GM23338 (cell line): ENCODE measurements at regions not wholly inside any gene's neighbourhood (a gene's known extent, or its start where the extent isn't known, plus 50 kb on each side); places are given as distances from the start of the nearest gene placed in this dataset.

Experiments used
- ATAC-seq: fragments of 200-7000 bp; cut with Tn5 transposase; 3 replicates; pipeline ENCODE4 v1.9.1; 2020
- DNase-seq: peaks from one replicate; pipeline ENCODE4 v3.0.0-alpha.2; 2015; ENCODE audit warnings: low spot score
- H2AFZ ChIP-seq: fragments of 200-600 bp; sonication (generic); 2 replicates; pipeline ENCODE4 v1.8.0; 2016; ENCODE audit warnings: antibody characterized with exemption, mild to moderate bottlenecking, moderate library complexity
- H3F3A ChIP-seq: fragments of 200-600 bp; sonication (generic); replicated peaks from 2 replicates; pipeline ENCODE4 v1.8.0; 2017; ENCODE audit warnings: antibody characterized with exemption, mixed run types, low read depth
- H3K27ac ChIP-seq: fragments of 200-600 bp; sonication (generic); 2 replicates; pipeline ENCODE4 v1.6.1; 2016; ENCODE audit warnings: low read depth
- H3K27me3 ChIP-seq: fragments of 200-600 bp; sonication (generic); 2 replicates; pipeline ENCODE4 v1.8.0; 2016; ENCODE audit warnings: mild to moderate bottlenecking, mixed run types, moderate library complexity; ENCODE audit not compliant: insufficient read depth
- H3K36me3 ChIP-seq: fragments of 200-600 bp; sonication (generic); 2 replicates; pipeline ENCODE4 v1.8.0; 2016; ENCODE audit warnings: mild to moderate bottlenecking; ENCODE audit not compliant: insufficient read depth
- H3K4me1 ChIP-seq: fragments of 200-600 bp; sonication (generic); 2 replicates; pipeline ENCODE4 v1.8.0; 2016; ENCODE audit warnings: mild to moderate bottlenecking, moderate library complexity; ENCODE audit not compliant: insufficient read depth
- H3K4me2 ChIP-seq: fragments of 200-600 bp; sonication (generic); 2 replicates; pipeline ENCODE4 v1.7.1; 2017; ENCODE audit warnings: mixed run types
- H3K4me3 ChIP-seq: fragments of 200-600 bp; sonication (generic); 2 replicates; pipeline ENCODE4 v1.6.1; 2016; ENCODE audit warnings: mixed run types
- H3K79me2 ChIP-seq: fragments of 200-600 bp; sonication (generic); replicated peaks from 2 replicates; pipeline ENCODE4 v1.8.0; 2017; ENCODE audit warnings: mild to moderate bottlenecking; ENCODE audit not compliant: insufficient read depth
- H3K9me2 ChIP-seq: fragments of 200-600 bp; sonication (generic); 2 replicates; pipeline ENCODE4 v1.8.0; 2017; ENCODE audit not compliant: insufficient read depth
- H4K20me1 ChIP-seq: fragments of 200-600 bp; sonication (generic); replicated peaks from 2 replicates; pipeline ENCODE4 v1.8.0; 2017; ENCODE audit warnings: mild to moderate bottlenecking; ENCODE audit not compliant: insufficient read depth
- H3K27ac Mint-ChIP-seq: 2 replicates; pipeline ENCODE4 v1.8.0; 2020; ENCODE audit warnings: inconsistent platforms, mild to moderate bottlenecking, moderate library complexity, mixed read lengths
- H3K27me3 Mint-ChIP-seq: 3 replicates; pipeline ENCODE4 v1.8.0; 2022; ENCODE audit warnings: low read depth, mild to moderate bottlenecking, moderate library complexity, mixed read lengths, inconsistent platforms; ENCODE audit not compliant: insufficient read depth, poor library complexity
- H3K36me3 Mint-ChIP-seq: 3 replicates; pipeline ENCODE4 v1.8.0; 2021; ENCODE audit warnings: low read depth, mild to moderate bottlenecking, inconsistent platforms, moderate library complexity, mixed read lengths
- H3K4me1 Mint-ChIP-seq: 3 replicates; pipeline ENCODE4 v1.8.0; 2020; ENCODE audit warnings: mild to moderate bottlenecking, inconsistent platforms, mixed read lengths
- H3K4me3 Mint-ChIP-seq: 3 replicates; pipeline ENCODE4 v1.8.0; 2021; ENCODE audit warnings: moderate library complexity, mild to moderate bottlenecking, inconsistent platforms, mixed read lengths
- H3K9me3 Mint-ChIP-seq: 3 replicates; pipeline ENCODE4 v1.8.0; 2020; ENCODE audit warnings: moderate library complexity, mild to moderate bottlenecking, inconsistent platforms, mixed read lengths
- CREB1 ChIP-seq: fragments of 250-450 bp; sonication (Bioruptor Pico); IDR thresholded peaks from 2 replicates; pipeline ENCODE4 v1.5.0; 2020; ENCODE audit warnings: low read depth, mild to moderate bottlenecking, moderate library complexity
- CTCF ChIP-seq, 2 experiments: fragments of 200-600 bp in 1 of 2; sonication (generic) in 1 of 2; conservative IDR thresholded peaks; 2 replicates each; pipeline versions ENCODE4 v1.5.1 to v1.6.1; 2016 to 2017; ENCODE audit warnings: antibody characterized with exemption in 2 of 2, low read depth in 2 of 2, mild to moderate bottlenecking in 2 of 2, moderate library complexity in 1 of 2
- ETS1 ChIP-seq: IDR thresholded peaks from 2 replicates; pipeline ENCODE4 v1.6.1; 2016; ENCODE audit warnings: antibody characterized with exemption
- EZH2 ChIP-seq: fragments of 200-600 bp; sonication (generic); IDR thresholded peaks from one replicate; pipeline ENCODE4 v1.8.0; 2017; ENCODE audit warnings: antibody characterized with exemption, mild to moderate bottlenecking, low read depth; ENCODE audit not compliant: unreplicated experiment
- EZH2phosphoT487 ChIP-seq: fragments of 200-600 bp; sonication (generic); IDR thresholded peaks from one replicate; pipeline ENCODE4 v1.8.1; 2018; ENCODE audit warnings: antibody characterized with exemption; ENCODE audit not compliant: unreplicated experiment
- JUNB ChIP-seq: IDR thresholded peaks from one replicate; pipeline ENCODE4 v1.6.1; 2016; ENCODE audit warnings: antibody characterized with exemption; ENCODE audit not compliant: unreplicated experiment
- NANOG ChIP-seq: IDR thresholded peaks from 2 replicates; pipeline ENCODE4 v1.6.1; 2016; ENCODE audit warnings: antibody characterized with exemption, borderline replicate concordance
- REST ChIP-seq: IDR thresholded peaks from one replicate; pipeline ENCODE4 v1.6.1; 2018; ENCODE audit warnings: antibody characterized with exemption; ENCODE audit not compliant: unreplicated experiment
- ZNF114 ChIP-seq: fragments of 250-450 bp; sonication (Bioruptor Pico); IDR thresholded peaks from 2 replicates; pipeline ENCODE4 v1.5.0; 2020; ENCODE audit warnings: mild to moderate bottlenecking, moderate library complexity

GRCh38 chr2:128420131-128420530 is 101.5 kb upstream of the HS6ST1 start (continued):
- TF ChIP-seq REST (no peak), CREB1 (CRISPR knock-in tag) (no peak)

- no peak overlapping the region for H3K4me3 Mint-ChIP-seq
- no peak overlapping the region for H3K4me2 ChIP-seq
- no peak overlapping the region for H3K27ac Mint-ChIP-seq
- ATAC-seq (no peak), DNase-seq (no peak)
- peaks cover 7% of the 10 kb centered on the region for H3K4me1 Mint-ChIP-seq
- H3K79me2 ChIP-seq, result no peaks in the 10 kb centered on the region
- no peak overlapping the region for H2AFZ ChIP-seq
- H3K36me3 ChIP-seq, result no peaks in the 10 kb centered on the region
- peaks cover 15% of the 10 kb centered on the region for H3K36me3 Mint-ChIP-seq
- H3K4me1 ChIP-seq, result peaks cover 6% of the 10 kb centered on the region; the same call in 1 of the 2 replicates
- peaks cover 29% of the 10 kb centered on the region for H3K9me3 Mint-ChIP-seq
- no peak overlapping the region for H3K4me3 ChIP-seq
- H3K9me2 ChIP-seq, result no peaks in the 10 kb centered on the region
- no peak overlapping the region for H3K27ac ChIP-seq
- H3K27me3 Mint-ChIP-seq, result peaks cover 12% of the 10 kb centered on the region
- no peaks in the 10 kb centered on the region for H3F3A ChIP-seq
- no peaks in the 10 kb centered on the region for H4K20me1 ChIP-seq
- H3K27me3 ChIP-seq, result no peaks in the 10 kb centered on the region
- TF ChIP-seq CTCF (conservative IDR thresholded peaks at IDR 0.05; ENCODE audit: low read depth in 2 of 2) (no peak), EZH2phosphoT487 (no peak), REST (no peak), JUNB (no peak), NANOG (no peak), EZH2 (no peak), ZNF114 (CRISPR knock-in tag) (no peak), ETS1 (no peak)
Observed at GRCh38 chr2:128420776-128421175, 102.1 kb upstream of the HS6ST1 start.
